ENCODE measurements at regions not wholly inside any gene's neighbourhood (a gene's known extent, or its start where the extent isn't known, plus 50 kb on each side); places are given as distances from the start of the nearest gene placed in this dataset.

DNA sequence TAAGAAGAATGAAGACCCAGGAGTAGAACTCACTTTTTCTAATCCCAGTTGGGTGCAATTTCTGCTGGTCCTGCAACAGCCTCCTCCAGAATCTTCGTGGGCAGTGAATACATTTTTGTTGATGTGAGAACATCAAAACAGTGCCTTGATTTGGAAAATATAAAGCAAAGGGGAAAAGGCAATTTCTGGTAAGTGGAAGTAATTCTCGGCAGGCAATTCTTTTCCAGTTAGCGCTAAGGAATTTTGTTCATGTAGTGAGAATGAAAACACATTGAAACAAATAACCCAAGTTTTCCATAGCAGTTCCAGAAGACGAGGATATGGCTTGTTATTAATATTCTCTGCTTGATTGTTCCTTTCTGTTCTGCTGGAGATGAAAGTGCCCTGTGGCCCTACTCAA lies 178.7 kb downstream of the SPATA31D1 start:
- H3T11ph ChIP-seq (ENCODE audit: low read length) = no peak overlapping the region
- Mint-ChIP-seq H3K36me3 (ENCODE audit: insufficient read depth in 1 of 3, low read depth in 3 of 3) (peaks cover 0 to 2% (median 0%) of the 10 kb centered on the region in 3 experiments; a peak in 2 of 7 replicates), H3K4me1 (peaks cover 17 to 22% of the 10 kb centered on the region in 2 experiments), H3K9me3 (no peaks in the 10 kb centered on the region; a peak in 1 of 5 replicates), H3K4me3 (no peak overlapping the region), H3K27me3 (ENCODE audit: low read depth) (no peaks in the 10 kb centered on the region), H3K27ac (no peak overlapping the region)
- no peaks in the 10 kb centered on the region for H3K23me2 ChIP-seq (ENCODE audit: insufficient read length, low read depth, low read length, poor library complexity, severe bottlenecking)
- H3K4me1 ChIP-seq (ENCODE audit: insufficient read depth, low read length) = peaks cover 3% of the 10 kb centered on the region; the same call in 1 of the 2 replicates
- H2AK5ac ChIP-seq (ENCODE audit: insufficient read length, low read length) = no peak overlapping the region
- no peak overlapping the region for H3K4ac ChIP-seq (ENCODE audit: low read depth, low read length)
- no peaks in the 10 kb centered on the region for H3K79me2 ChIP-seq (ENCODE audit: insufficient read depth, low read length)
- no peaks in the 10 kb centered on the region for H4K20me1 ChIP-seq (ENCODE audit: control insufficient read depth, insufficient read depth, insufficient read length)
- no peak overlapping the region for H3K18ac ChIP-seq (ENCODE audit: insufficient read length, low read depth, low read length)
- no peak for DNase-seq
- H4K91ac ChIP-seq (ENCODE audit: insufficient read length, low read depth, low read length) = no peak overlapping the region
- H3K14ac ChIP-seq (ENCODE audit: insufficient read depth, low read length) = no peak overlapping the region
- H4K8ac ChIP-seq (replicated peaks; ENCODE audit: insufficient read length, low read depth, low read length) = no peak overlapping the region
- no peak overlapping the region for H4K5ac ChIP-seq (ENCODE audit: insufficient read length, low read depth, low read length)
- TF ChIP-seq, protein P1, sequence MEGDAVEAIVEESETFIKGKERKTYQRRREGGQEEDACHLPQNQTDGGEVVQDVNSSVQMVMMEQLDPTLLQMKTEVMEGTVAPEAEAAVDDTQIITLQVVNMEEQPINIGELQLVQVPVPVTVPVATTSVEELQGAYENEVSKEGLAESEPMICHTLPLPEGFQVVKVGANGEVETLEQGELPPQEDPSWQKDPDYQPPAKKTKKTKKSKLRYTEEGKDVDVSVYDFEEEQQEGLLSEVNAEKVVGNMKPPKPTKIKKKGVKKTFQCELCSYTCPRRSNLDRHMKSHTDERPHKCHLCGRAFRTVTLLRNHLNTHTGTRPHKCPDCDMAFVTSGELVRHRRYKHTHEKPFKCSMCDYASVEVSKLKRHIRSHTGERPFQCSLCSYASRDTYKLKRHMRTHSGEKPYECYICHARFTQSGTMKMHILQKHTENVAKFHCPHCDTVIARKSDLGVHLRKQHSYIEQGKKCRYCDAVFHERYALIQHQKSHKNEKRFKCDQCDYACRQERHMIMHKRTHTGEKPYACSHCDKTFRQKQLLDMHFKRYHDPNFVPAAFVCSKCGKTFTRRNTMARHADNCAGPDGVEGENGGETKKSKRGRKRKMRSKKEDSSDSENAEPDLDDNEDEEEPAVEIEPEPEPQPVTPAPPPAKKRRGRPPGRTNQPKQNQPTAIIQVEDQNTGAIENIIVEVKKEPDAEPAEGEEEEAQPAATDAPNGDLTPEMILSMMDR (conservative IDR thresholded peaks at IDR 0.05) = no peak
- H3K4me2 ChIP-seq (ENCODE audit: insufficient read depth, insufficient read length, low read length) = no peak overlapping the region
- no peaks in the 10 kb centered on the region for H3K9me3 ChIP-seq (ENCODE audit: control insufficient read depth, low read depth, low read length)
- H3K27ac ChIP-seq (ENCODE audit: insufficient read length, low read depth, low read length) = no peak overlapping the region
- H3K79me1 ChIP-seq (ENCODE audit: insufficient read depth, low read depth, low read length, poor library complexity, severe bottlenecking) = no peaks in the 10 kb centered on the region
- no peak overlapping the region for H2BK12ac ChIP-seq (ENCODE audit: insufficient read length, low read depth, low read length)
- H3K23ac ChIP-seq (ENCODE audit: insufficient read length, low read depth, low read length) = no peak overlapping the region
- no peak overlapping the region for H2BK5ac ChIP-seq (ENCODE audit: insufficient read length, low read length)
- H3K56ac ChIP-seq (ENCODE audit: insufficient read length, low read depth, low read length) = no peak overlapping the region
- H3K9ac ChIP-seq (ENCODE audit: extremely low read depth, insufficient read length, low read length) = no peak overlapping the region
- H2AFZ ChIP-seq (ENCODE audit: low read length) = no peak overlapping the region
- WGBS (ENCODE audit: extremely low coverage, insufficient read length, low lambda C conversion rate) = no CpG with 5 or more reads among the region's 4 CpGs
- no peak overlapping the region for H2BK20ac ChIP-seq (ENCODE audit: low read depth, low read length, poor library complexity, severe bottlenecking)
- no peak overlapping the region for H2BK15ac ChIP-seq (ENCODE audit: low read depth, low read length)
- H2BK120ac ChIP-seq (ENCODE audit: low read depth, low read length, poor library complexity, severe bottlenecking) = no peak overlapping the region
- no peaks in the 10 kb centered on the region for H3K27me3 ChIP-seq (ENCODE audit: insufficient read depth, low read length)
